HG03108 (cell line): ENCODE measurements at regions not wholly inside any gene's neighbourhood (a gene's known extent, or its start where the extent isn't known, plus 50 kb on each side); places are given as distances from the start of the nearest gene placed in this dataset.

Experiments used
- ATAC-seq: cut with Tn5 transposase; IDR thresholded peaks from one replicate; pipeline ENCODE4 v1.9.1; 2021; ENCODE audit warnings: moderate library complexity; ENCODE audit not compliant: unreplicated experiment

DNA sequence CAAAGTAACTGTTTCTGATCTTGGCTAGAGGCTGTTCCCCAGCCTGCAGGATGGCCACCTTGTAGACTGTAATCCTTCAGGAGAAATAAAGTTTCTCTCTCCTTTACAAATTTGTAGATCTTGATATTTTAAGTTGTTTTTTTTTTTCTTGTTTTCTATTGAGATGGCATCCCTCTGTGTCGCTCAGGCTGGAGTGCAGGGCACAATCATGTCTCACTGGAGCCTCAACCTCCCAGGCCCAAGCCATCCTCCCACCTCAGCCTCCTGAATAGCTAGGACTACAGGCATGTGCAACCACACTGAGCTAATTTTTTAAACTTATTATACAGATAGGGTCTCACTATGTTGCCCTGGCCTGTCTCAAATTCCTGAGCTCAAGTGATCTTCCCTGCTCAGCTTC lies 389.8 kb upstream of the LRRC4C start:
- no peak for ATAC-seq

GRCh38 chr11:41851743-41852142 lies 392.3 kb upstream of the LRRC4C start:
- no peak for ATAC-seq

DNA sequence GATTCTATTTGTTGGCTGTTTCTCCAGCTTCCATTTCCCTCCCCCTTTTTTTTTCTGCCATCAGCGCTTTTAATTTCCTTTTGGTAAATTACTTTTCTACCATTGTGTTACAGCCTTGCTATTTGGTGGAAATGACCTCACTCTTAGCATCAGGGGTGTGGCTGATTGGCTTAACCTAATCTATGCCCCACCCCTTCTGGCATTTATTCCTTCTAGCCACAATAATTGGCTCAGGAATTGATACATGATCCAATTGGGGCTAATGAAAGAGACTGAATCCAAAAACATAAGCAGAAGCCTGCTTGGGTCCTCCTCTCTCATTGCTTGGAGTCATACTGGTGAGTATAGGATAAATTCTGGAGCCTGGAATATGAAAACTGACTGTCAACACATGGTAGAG lies 402.4 kb upstream of the LRRC4C start:
- no peak for ATAC-seq

GRCh38 chr11:41866525-41866924 lies 407.1 kb upstream of the LRRC4C start:
- no peak for ATAC-seq

GRCh38 chr11:41868606-41869005 lies 409.2 kb upstream of the LRRC4C start:
- no peak for ATAC-seq

- no peak for ATAC-seq
Observed at GRCh38 chr11:41872426-41872825, 413.0 kb upstream of the LRRC4C start.

- ATAC-seq, result no peak
Observed at GRCh38 chr11:41872870-41873269, 413.4 kb upstream of the LRRC4C start.

GRCh38 chr11:41878095-41878494 lies 418.6 kb upstream of the LRRC4C start:
- no peak for ATAC-seq

GRCh38 chr11:41879214-41879613 lies 419.8 kb upstream of the LRRC4C start:
- ATAC-seq, result no peak

DNA sequence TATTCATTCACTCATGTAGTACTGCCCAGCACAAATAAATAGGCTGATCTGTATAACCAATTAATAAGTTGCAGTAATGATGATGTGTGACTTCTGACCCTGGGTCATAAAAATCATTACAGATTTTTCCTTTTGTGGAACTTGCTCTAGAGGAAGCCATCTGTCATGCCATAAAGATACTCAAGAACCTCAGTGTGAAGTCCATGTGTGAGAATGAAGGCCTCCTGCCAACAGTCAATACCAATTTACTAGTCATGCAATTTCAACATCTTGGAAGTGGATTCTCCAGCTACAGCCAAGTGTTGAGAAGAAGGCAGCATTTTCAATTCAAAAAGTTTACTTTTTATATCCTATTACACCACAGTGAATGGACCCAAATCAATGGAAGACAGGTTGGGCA lies 435.6 kb upstream of the LRRC4C start:
- ATAC-seq, result no peak

- no peak for ATAC-seq
Observed at GRCh38 chr11:41897991-41898390, 438.5 kb upstream of the LRRC4C start.

- no peak for ATAC-seq
Observed at GRCh38 chr11:41917900-41918299, 458.4 kb upstream of the LRRC4C start.

- ATAC-seq, result no peak
Observed at GRCh38 chr11:41920374-41920773, 460.9 kb upstream of the LRRC4C start.

- no peak for ATAC-seq
Observed at GRCh38 chr11:41921746-41922390, 462.4 kb upstream of the LRRC4C start.

- no peak for ATAC-seq
Observed at GRCh38 chr11:41926339-41926738, 466.9 kb upstream of the LRRC4C start.

DNA sequence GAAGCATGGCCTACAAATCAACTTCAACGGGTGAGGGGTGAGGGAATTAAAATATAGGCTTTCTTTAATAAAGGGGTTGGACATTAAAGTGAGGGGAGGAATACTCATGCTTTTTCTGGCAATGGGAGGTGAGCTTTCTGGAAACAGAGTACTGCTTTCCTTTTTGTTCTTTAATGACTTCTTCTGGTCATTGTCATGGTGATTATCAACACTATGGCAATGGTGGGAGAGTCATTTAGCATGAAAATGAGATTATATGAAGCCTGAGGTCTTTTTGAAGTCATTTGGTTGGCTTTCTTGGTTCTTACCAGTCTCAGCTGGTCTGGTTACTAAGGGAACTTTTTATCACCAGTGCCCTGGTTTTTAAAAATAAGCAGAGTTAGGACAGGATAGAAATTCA lies 475.8 kb upstream of the LRRC4C start:
- ATAC-seq, result no peak

DNA sequence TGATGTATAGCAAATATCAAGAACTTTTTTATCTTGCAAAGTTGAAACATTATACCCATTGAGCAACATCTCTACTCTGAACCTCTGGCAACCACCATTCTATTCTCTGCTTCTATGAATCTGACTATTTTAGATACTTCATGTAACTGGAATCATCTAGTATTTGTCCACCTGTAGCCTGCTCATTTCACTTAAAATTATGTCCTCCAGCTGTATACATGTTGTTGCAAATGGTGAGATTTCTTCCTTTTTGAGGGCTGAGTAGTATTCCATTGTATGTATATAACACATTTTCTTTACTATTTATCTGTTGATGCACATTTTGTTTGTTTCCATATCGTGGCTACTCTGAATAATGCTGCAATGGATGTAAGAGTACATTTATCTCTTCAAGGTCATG lies 476.3 kb upstream of the LRRC4C start:
- no peak for ATAC-seq

- ATAC-seq, result no peak
Observed at GRCh38 chr11:41943656-41944055, 484.2 kb upstream of the LRRC4C start.

DNA sequence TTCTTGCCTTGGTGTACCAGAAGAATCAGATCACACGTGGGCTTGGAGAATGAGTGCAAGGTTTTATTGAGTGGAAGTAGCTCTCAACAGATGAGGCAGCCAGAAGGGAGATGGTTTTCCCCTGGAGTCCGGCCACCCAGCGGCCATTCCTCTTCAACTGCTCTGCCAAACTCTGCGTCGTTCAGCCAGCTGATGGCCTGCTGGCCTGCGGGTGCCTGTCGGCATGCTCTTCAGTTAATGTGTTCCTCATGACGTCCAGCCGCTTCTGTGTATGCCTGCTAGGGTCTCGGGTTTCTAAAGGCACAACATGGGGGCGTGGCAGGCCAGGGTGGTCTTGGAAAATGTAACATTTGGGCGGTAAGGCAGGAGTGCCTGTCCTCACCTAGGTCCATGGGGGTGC lies 487.9 kb upstream of the LRRC4C start:
- no peak for ATAC-seq

DNA sequence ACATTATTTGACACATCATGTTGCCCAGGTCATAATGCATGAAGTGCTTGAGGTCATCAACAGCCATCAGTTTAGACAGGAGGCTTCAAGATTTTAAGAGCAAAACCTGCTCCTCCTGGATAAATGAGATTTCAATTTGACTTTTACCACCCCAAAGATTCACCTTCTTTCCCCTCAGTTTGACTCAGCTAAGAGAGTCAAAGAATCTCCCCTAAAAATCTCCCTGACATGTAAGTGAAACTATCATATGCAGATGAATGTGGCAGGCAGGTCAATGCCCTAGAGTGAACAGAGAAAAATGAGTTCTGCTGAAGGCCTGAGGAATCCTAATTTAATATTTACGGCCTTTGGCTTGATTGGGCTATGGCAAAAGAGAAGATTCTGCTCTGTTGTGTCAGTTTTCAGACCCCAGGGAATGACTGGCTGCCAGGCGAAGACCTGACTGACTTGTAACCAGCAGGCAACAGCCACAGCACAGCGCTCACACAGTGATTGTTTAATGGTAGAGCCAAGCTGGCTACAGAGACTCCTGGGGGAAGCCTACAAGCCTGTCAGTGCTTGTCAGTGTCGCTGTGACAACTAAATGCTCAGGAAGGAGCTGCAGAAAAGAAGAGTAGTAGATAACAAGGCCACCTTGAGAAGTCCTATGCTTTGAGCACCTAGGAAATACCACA lies 491.2 kb upstream of the LRRC4C start:
- ATAC-seq, result no peak

DNA sequence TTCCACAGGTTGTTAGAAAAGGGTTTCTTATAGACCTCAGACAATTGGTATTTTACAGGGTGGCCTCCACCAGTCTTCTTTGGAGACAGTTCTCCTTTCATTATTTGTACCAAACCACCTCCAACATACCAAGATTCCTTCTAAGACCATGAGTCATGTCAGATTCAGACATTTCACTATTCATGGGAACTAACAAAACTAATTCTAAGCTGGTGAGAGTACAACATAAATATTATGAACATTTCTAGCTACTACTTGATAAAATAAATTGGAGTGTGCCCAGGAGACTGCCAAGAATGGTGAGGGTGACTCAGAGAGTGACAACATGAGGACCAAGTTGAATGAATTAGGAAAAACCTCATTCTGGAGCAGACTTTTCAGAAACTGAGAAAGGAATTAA lies 494.6 kb upstream of the LRRC4C start:
- ATAC-seq, result no peak

- ATAC-seq, result no peak
Observed at GRCh38 chr11:41955066-41955465, 495.6 kb upstream of the LRRC4C start.
